IMR-90 (cell line): ENCODE measurements at regions not wholly inside any gene's neighbourhood (a gene's known extent, or its start where the extent isn't known, plus 50 kb on each side); places are given as distances from the start of the nearest gene placed in this dataset.

Source experiments
- ATAC-seq: fragments of 200-7000 bp; cut with Tn5 transposase; 2 replicates; pipeline ENCODE4 v1.9.1; 2020; ENCODE audit warnings: low read depth, mild to moderate bottlenecking, moderate library complexity
- BruUV-seq: library from RNA; stranded (reverse); fragments of 400-500 nt; replicated peaks from 2 replicates; lab custom pipeline; 2021; lab: Mats Ljungman, UMichigan
- CTCF ChIA-PET: fragments of 300-600 bp; formaldehyde crosslinking; extraction: SDS; loops from one replicate; lab custom pipeline; 2021; ENCODE audit warnings: antibody characterized with exemption; lab: Yijun Ruan, JAX
- POLR2A ChIA-PET: fragments of 300-600 bp; sonication (Branson Sonifier 250); formaldehyde crosslinking; loops from one replicate; lab custom pipeline; 2022; ENCODE audit warnings: antibody characterized with exemption; ENCODE audit not compliant: unreplicated experiment; lab: Charles Lee
- DNase-seq: peaks from one replicate; pipeline ENCODE4 v3.0.0; 2013
- H2AFZ ChIP-seq: replicated peaks from 2 replicates; pipeline ENCODE3; 2013; ENCODE audit warnings: low read length, mild to moderate bottlenecking; ENCODE audit not compliant: poor library complexity
- H2AK5ac ChIP-seq: 2 replicates; pipeline ENCODE4 v1.6.1; 2013; ENCODE audit warnings: low read depth, low read length, inconsistent platforms
- H2AK9ac ChIP-seq: replicated peaks from 2 replicates; pipeline ENCODE3; 2013; ENCODE audit warnings: mild to moderate bottlenecking, low read depth, low read length, moderate library complexity; ENCODE audit not compliant: poor library complexity
- H2BK120ac ChIP-seq: 2 replicates; pipeline ENCODE4 v1.6.1; 2013; ENCODE audit warnings: low read depth, low read length, inconsistent platforms
- H2BK15ac ChIP-seq: 3 replicates; pipeline ENCODE4 v1.6.1; 2013; ENCODE audit warnings: low read depth, low read length, inconsistent platforms
- H2BK20ac ChIP-seq: 2 replicates; pipeline ENCODE4 v1.6.1; 2013; ENCODE audit warnings: low read depth, mild to moderate bottlenecking, inconsistent platforms, low read length, moderate library complexity
- H2BK5ac ChIP-seq: 2 replicates; pipeline ENCODE4 v1.6.1; 2013; ENCODE audit warnings: mild to moderate bottlenecking, low read depth, low read length, inconsistent platforms; ENCODE audit not compliant: poor library complexity, severe bottlenecking
- H3K14ac ChIP-seq: replicated peaks from 2 replicates; pipeline ENCODE4 v1.6.1; 2013; ENCODE audit warnings: low read depth, low read length, inconsistent platforms
- H3K18ac ChIP-seq: 2 replicates; pipeline ENCODE4 v1.6.1; 2013; ENCODE audit warnings: low read depth, low read length, control low read depth
- H3K23ac ChIP-seq: 2 replicates; pipeline ENCODE4 v1.6.1; 2013; ENCODE audit warnings: low read depth, low read length, inconsistent platforms
- H3K27ac ChIP-seq: 2 replicates; pipeline ENCODE4 v1.5.1; 2013; ENCODE audit warnings: mild to moderate bottlenecking, control low read depth, low read length; ENCODE audit not compliant: insufficient read depth
- H3K27me3 ChIP-seq: 2 replicates; pipeline ENCODE4 v1.6.1; 2013; ENCODE audit warnings: low read length; ENCODE audit not compliant: control insufficient read depth, insufficient read depth
- H3K36me3 ChIP-seq: 2 replicates; pipeline ENCODE4 v1.6.1; 2013; ENCODE audit warnings: low read length, mixed read lengths; ENCODE audit not compliant: control insufficient read depth, insufficient read depth
- H3K4ac ChIP-seq: 2 replicates; pipeline ENCODE4 v1.6.1; 2013; ENCODE audit warnings: low read depth, low read length, inconsistent platforms
- H3K4me1 ChIP-seq: 2 replicates; pipeline ENCODE4 v1.6.1; 2013; ENCODE audit warnings: low read length, mixed read lengths; ENCODE audit not compliant: control insufficient read depth, insufficient read depth
- H3K4me2 ChIP-seq: 2 replicates; pipeline ENCODE4 v1.6.1; 2013; ENCODE audit warnings: low read depth, mild to moderate bottlenecking, control low read depth, low read length, moderate library complexity
- H3K4me3 ChIP-seq: 2 replicates; pipeline ENCODE4 v1.5.1; 2013; ENCODE audit warnings: low read depth, mild to moderate bottlenecking, control low read depth, low read length, moderate library complexity; ENCODE audit not compliant: insufficient read depth
- H3K56ac ChIP-seq: 2 replicates; pipeline ENCODE4 v1.6.1; 2013; ENCODE audit warnings: low read length, inconsistent platforms; ENCODE audit not compliant: insufficient read depth; ENCODE audit errors: extremely low read depth
- H3K79me1 ChIP-seq, 2 experiments: 2 replicates each; pipeline ENCODE4 v1.6.1; 2013; ENCODE audit warnings: low read length in 2 of 2, inconsistent platforms in 1 of 2, low read depth in 1 of 2
- H3K9ac ChIP-seq: 2 replicates; pipeline ENCODE4 v1.6.1; 2013; ENCODE audit warnings: low read depth, low read length, control low read depth
- H3K9me1 ChIP-seq: 2 replicates; pipeline ENCODE4 v1.6.1; 2013; ENCODE audit warnings: low read length, inconsistent platforms; ENCODE audit not compliant: insufficient read depth
- H3K9me3 ChIP-seq: 2 replicates; pipeline ENCODE4 v1.6.1; 2013; ENCODE audit warnings: low read length; ENCODE audit not compliant: control insufficient read depth, insufficient read depth
- H4K20me1 ChIP-seq: 2 replicates; pipeline ENCODE4 v1.6.1; 2013; ENCODE audit warnings: low read length, inconsistent platforms; ENCODE audit not compliant: insufficient read depth
- H4K5ac ChIP-seq: 2 replicates; pipeline ENCODE4 v1.6.1; 2013; ENCODE audit warnings: mild to moderate bottlenecking, low read depth, low read length, control low read depth
- H4K8ac ChIP-seq, 2 experiments: 2 replicates each; pipeline ENCODE4 v1.6.1; 2013; ENCODE audit warnings: low read depth in 2 of 2, low read length in 2 of 2, control low read depth in 1 of 2, inconsistent platforms in 1 of 2
- H4K91ac ChIP-seq: 2 replicates; pipeline ENCODE4 v1.6.1; 2013; ENCODE audit warnings: low read depth, low read length, inconsistent platforms; ENCODE audit not compliant: insufficient read depth
- BHLHE40 ChIP-seq: fragments of 150-350 bp; IDR thresholded peaks from 2 replicates; pipeline ENCODE4 v1.6.1; 2016; ENCODE audit warnings: mild to moderate bottlenecking, low read depth, low read length
- CEBPB ChIP-seq: IDR thresholded peaks from 2 replicates; pipeline ENCODE4 v1.6.1; 2012; ENCODE audit warnings: low read depth, low read length, improper control_type of control experiment
- CHD1 ChIP-seq: IDR thresholded peaks from 2 replicates; pipeline ENCODE4 v1.6.1; 2012; ENCODE audit warnings: low read depth, low read length, improper control_type of control experiment
- MAFK ChIP-seq: IDR thresholded peaks from 2 replicates; pipeline ENCODE4 v1.6.1; 2012; ENCODE audit warnings: low read depth, low read length, improper control_type of control experiment
- MAZ ChIP-seq: IDR thresholded peaks from 2 replicates; pipeline ENCODE4 v1.6.1; 2012; ENCODE audit warnings: low read depth, mild to moderate bottlenecking, low read length, improper control_type of control experiment, moderate library complexity, borderline replicate concordance
- MXI1 ChIP-seq: IDR thresholded peaks from 2 replicates; pipeline ENCODE4 v1.6.1; 2012; ENCODE audit warnings: low read depth, mild to moderate bottlenecking, low read length, moderate library complexity, borderline replicate concordance
- NFE2L2 ChIP-seq: fragments of 150-350 bp; IDR thresholded peaks from 2 replicates; pipeline ENCODE4 v1.6.1; 2016; ENCODE audit warnings: low read depth, mild to moderate bottlenecking, low read length
- POLR2A ChIP-seq: IDR thresholded peaks from 2 replicates; pipeline ENCODE4 v1.6.1; 2012; ENCODE audit warnings: mild to moderate bottlenecking, low read depth, low read length
- RAD21 ChIP-seq: IDR thresholded peaks from 2 replicates; pipeline ENCODE4 v1.6.1; 2012; ENCODE audit warnings: low read length, improper control_type of control experiment
- RCOR1 ChIP-seq: IDR thresholded peaks from 2 replicates; pipeline ENCODE4 v1.6.1; 2012; ENCODE audit warnings: mild to moderate bottlenecking, low read length, improper control_type of control experiment; ENCODE audit not compliant: insufficient replicate concordance
- RFX5 ChIP-seq: IDR thresholded peaks from 2 replicates; pipeline ENCODE4 v1.8.0; 2012; ENCODE audit warnings: low read depth, mild to moderate bottlenecking, low read length, moderate library complexity
- SMC3 ChIP-seq: fragments of 150-350 bp; IDR thresholded peaks from 2 replicates; pipeline ENCODE4 v1.6.1; 2016; ENCODE audit warnings: low read depth, mild to moderate bottlenecking, antibody characterized with exemption, low read length, moderate library complexity
- WGBS, 2 experiments: methylation state at CpG; one replicate each; pipeline versions ENCODE4 v1.1.5 to v1.1.7; 2013; ENCODE audit warnings: missing lambda C conversion rate in 2 of 2; ENCODE audit not compliant: insufficient read length in 1 of 2; ENCODE audit errors: extremely low coverage in 2 of 2; 5-methylcytosine and 5-hydroxymethylcytosine counted together
- dilution Hi-C: fragments of 300-500 bp; cut with HindIII; formaldehyde crosslinking; loops from one replicate; pipeline ENCODE4 v1.14.3; 2018; ENCODE audit warnings: low sequenced_read_pairs; ENCODE audit not compliant: unreplicated experiment
- in situ Hi-C: fragments of 300-500 bp; cut with MboI; formaldehyde crosslinking; loops from 3 replicates; pipeline ENCODE4 v1.14.3; 2019; ENCODE audit warnings: low sequenced_read_pairs, inconsistent platforms, mixed read lengths
- intact Hi-C: fragments of 100-400 bp; cut with micrococcal nuclease; formaldehyde crosslinking; loops from 2 replicates; pipeline ENCODE4 v1.10.0; 2022
- TF ChIP-seq, protein P1 (sequence below): conservative IDR thresholded peaks from 2 replicates; pipeline ENCODE4 v1.5.1; 2012; ENCODE audit warnings: mild to moderate bottlenecking, low read depth, low read length, improper control_type of control experiment
- TF ChIP-seq, protein P2 (sequence below): fragments of 150-350 bp; IDR thresholded peaks from 2 replicates; pipeline ENCODE4 v1.6.1; 2017; ENCODE audit warnings: mild to moderate bottlenecking, antibody characterized with exemption, low read length, low read depth

DNA sequence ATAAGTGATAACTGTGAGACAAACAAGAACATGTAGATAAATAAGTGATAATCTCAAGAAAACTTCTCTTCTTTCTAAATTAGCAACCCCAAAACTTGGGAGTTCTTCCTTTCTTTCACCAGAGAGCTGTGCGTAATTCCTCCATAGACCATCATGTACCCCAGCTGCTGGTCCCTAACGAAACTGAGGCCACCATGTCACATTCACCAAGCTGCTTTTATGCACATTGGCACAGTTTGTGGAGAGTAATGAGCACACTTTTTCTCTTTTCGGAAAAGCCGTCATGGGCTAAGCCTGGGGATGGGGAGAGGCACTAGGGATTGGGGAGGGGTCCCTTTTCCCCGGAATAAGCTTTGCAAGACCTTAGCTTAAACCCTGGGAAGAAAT, 561.4 kb downstream of the BNC2 start:
- H4K8ac ChIP-seq, result no peak overlapping the region
- H3K4ac ChIP-seq, result no peak overlapping the region
- no peak overlapping the region for H4K5ac ChIP-seq
- H3K79me1 ChIP-seq, result no peaks in the 10 kb centered on the region
- no peak for ATAC-seq
- no peak overlapping the region for H3K27ac ChIP-seq
- no peak overlapping the region for H3K9ac ChIP-seq
- H2BK120ac ChIP-seq, result no peak overlapping the region
- no peak overlapping the region for H3K23ac ChIP-seq
- no peak overlapping the region for H2BK20ac ChIP-seq
- no peak overlapping the region for H3K4me2 ChIP-seq
- no peaks in the 10 kb centered on the region for H3K36me3 ChIP-seq
- 50% methylated on average over 1 of the region's 5 CpGs; no CpG with 5 or more reads in 1 of the 2 experiments for WGBS, 2 experiments
- H3K4me1 ChIP-seq, result no peaks in the 10 kb centered on the region; the same call in 1 of the 2 replicates
- dilution Hi-C loops (no loop called here), intact Hi-C loops (no loop called here), in situ Hi-C loops (no loop called here)
- no peak overlapping the region for H2BK15ac ChIP-seq
- no peak overlapping the region; the same call in 1 of the 2 replicates for H2AK5ac ChIP-seq
- CTCF ChIA-PET, result no interaction called here
- H2BK5ac ChIP-seq, result no peak overlapping the region
- H3K9me3 ChIP-seq, result no peaks in the 10 kb centered on the region
- H3K9me1 ChIP-seq, result no peaks in the 10 kb centered on the region
- TF ChIP-seq NFE2L2, result no peak
- TF ChIP-seq SMC3, result no peak
- no peak for TF ChIP-seq RAD21
- no peak for TF ChIP-seq POLR2A
- no peak for TF ChIP-seq BHLHE40
- TF ChIP-seq, protein P1, sequence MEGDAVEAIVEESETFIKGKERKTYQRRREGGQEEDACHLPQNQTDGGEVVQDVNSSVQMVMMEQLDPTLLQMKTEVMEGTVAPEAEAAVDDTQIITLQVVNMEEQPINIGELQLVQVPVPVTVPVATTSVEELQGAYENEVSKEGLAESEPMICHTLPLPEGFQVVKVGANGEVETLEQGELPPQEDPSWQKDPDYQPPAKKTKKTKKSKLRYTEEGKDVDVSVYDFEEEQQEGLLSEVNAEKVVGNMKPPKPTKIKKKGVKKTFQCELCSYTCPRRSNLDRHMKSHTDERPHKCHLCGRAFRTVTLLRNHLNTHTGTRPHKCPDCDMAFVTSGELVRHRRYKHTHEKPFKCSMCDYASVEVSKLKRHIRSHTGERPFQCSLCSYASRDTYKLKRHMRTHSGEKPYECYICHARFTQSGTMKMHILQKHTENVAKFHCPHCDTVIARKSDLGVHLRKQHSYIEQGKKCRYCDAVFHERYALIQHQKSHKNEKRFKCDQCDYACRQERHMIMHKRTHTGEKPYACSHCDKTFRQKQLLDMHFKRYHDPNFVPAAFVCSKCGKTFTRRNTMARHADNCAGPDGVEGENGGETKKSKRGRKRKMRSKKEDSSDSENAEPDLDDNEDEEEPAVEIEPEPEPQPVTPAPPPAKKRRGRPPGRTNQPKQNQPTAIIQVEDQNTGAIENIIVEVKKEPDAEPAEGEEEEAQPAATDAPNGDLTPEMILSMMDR, result no peak
- TF ChIP-seq RCOR1, result no peak
- TF ChIP-seq, protein P2, sequence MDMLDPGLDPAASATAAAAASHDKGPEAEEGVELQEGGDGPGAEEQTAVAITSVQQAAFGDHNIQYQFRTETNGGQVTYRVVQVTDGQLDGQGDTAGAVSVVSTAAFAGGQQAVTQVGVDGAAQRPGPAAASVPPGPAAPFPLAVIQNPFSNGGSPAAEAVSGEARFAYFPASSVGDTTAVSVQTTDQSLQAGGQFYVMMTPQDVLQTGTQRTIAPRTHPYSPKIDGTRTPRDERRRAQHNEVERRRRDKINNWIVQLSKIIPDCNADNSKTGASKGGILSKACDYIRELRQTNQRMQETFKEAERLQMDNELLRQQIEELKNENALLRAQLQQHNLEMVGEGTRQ, result no peak
- TF ChIP-seq MAFK, result no peak
- no peak for TF ChIP-seq MAZ
- no peak for TF ChIP-seq RFX5
- TF ChIP-seq CHD1, result no peak
- no peak for TF ChIP-seq MXI1
- TF ChIP-seq CEBPB, result no peak
- H4K20me1 ChIP-seq, result no peaks in the 10 kb centered on the region
- H3K18ac ChIP-seq, result no peak overlapping the region
- BruUV-seq, result no TSS peak
- no peak for DNase-seq
- H4K91ac ChIP-seq, result no peak overlapping the region
- H3K14ac ChIP-seq, result no peak overlapping the region
- peaks cover 4% of the 10 kb centered on the region for H3K27me3 ChIP-seq
- POLR2A ChIA-PET, result no interaction called here
- H2AK9ac ChIP-seq, result no peak overlapping the region
- no peak overlapping the region for H3K56ac ChIP-seq
- no peak overlapping the region for H3K4me3 ChIP-seq
- no peak overlapping the region for H2AFZ ChIP-seq
